GM23338 (cell line): ENCODE measurements at regions not wholly inside any gene's neighbourhood (a gene's known extent, or its start where the extent isn't known, plus 50 kb on each side); places are given as distances from the start of the nearest gene placed in this dataset.

ENCODE experiments used
- ATAC-seq: fragments of 200-7000 bp; cut with Tn5 transposase; 3 replicates; pipeline ENCODE4 v1.9.1; 2020
- DNase-seq: peaks from one replicate; pipeline ENCODE4 v3.0.0-alpha.2; 2015; ENCODE audit warnings: low spot score
- H2AFZ ChIP-seq: fragments of 200-600 bp; sonication (generic); 2 replicates; pipeline ENCODE4 v1.8.0; 2016; ENCODE audit warnings: antibody characterized with exemption, mild to moderate bottlenecking, moderate library complexity
- H3F3A ChIP-seq: fragments of 200-600 bp; sonication (generic); replicated peaks from 2 replicates; pipeline ENCODE4 v1.8.0; 2017; ENCODE audit warnings: antibody characterized with exemption, mixed run types, low read depth
- H3K27ac ChIP-seq: fragments of 200-600 bp; sonication (generic); 2 replicates; pipeline ENCODE4 v1.6.1; 2016; ENCODE audit warnings: low read depth
- H3K27me3 ChIP-seq: fragments of 200-600 bp; sonication (generic); 2 replicates; pipeline ENCODE4 v1.8.0; 2016; ENCODE audit warnings: mild to moderate bottlenecking, mixed run types, moderate library complexity; ENCODE audit not compliant: insufficient read depth
- H3K36me3 ChIP-seq: fragments of 200-600 bp; sonication (generic); 2 replicates; pipeline ENCODE4 v1.8.0; 2016; ENCODE audit warnings: mild to moderate bottlenecking; ENCODE audit not compliant: insufficient read depth
- H3K4me1 ChIP-seq: fragments of 200-600 bp; sonication (generic); 2 replicates; pipeline ENCODE4 v1.8.0; 2016; ENCODE audit warnings: mild to moderate bottlenecking, moderate library complexity; ENCODE audit not compliant: insufficient read depth
- H3K4me2 ChIP-seq: fragments of 200-600 bp; sonication (generic); 2 replicates; pipeline ENCODE4 v1.7.1; 2017; ENCODE audit warnings: mixed run types
- H3K4me3 ChIP-seq: fragments of 200-600 bp; sonication (generic); 2 replicates; pipeline ENCODE4 v1.6.1; 2016; ENCODE audit warnings: mixed run types
- H3K79me2 ChIP-seq: fragments of 200-600 bp; sonication (generic); replicated peaks from 2 replicates; pipeline ENCODE4 v1.8.0; 2017; ENCODE audit warnings: mild to moderate bottlenecking; ENCODE audit not compliant: insufficient read depth
- H3K9me2 ChIP-seq: fragments of 200-600 bp; sonication (generic); 2 replicates; pipeline ENCODE4 v1.8.0; 2017; ENCODE audit not compliant: insufficient read depth
- H4K20me1 ChIP-seq: fragments of 200-600 bp; sonication (generic); replicated peaks from 2 replicates; pipeline ENCODE4 v1.8.0; 2017; ENCODE audit warnings: mild to moderate bottlenecking; ENCODE audit not compliant: insufficient read depth
- H3K27ac Mint-ChIP-seq: 2 replicates; pipeline ENCODE4 v1.8.0; 2020; ENCODE audit warnings: inconsistent platforms, mild to moderate bottlenecking, moderate library complexity, mixed read lengths
- H3K27me3 Mint-ChIP-seq: 3 replicates; pipeline ENCODE4 v1.8.0; 2022; ENCODE audit warnings: low read depth, mild to moderate bottlenecking, moderate library complexity, mixed read lengths, inconsistent platforms; ENCODE audit not compliant: insufficient read depth, poor library complexity
- H3K36me3 Mint-ChIP-seq: 3 replicates; pipeline ENCODE4 v1.8.0; 2021; ENCODE audit warnings: low read depth, mild to moderate bottlenecking, inconsistent platforms, moderate library complexity, mixed read lengths
- H3K4me1 Mint-ChIP-seq: 3 replicates; pipeline ENCODE4 v1.8.0; 2020; ENCODE audit warnings: mild to moderate bottlenecking, inconsistent platforms, mixed read lengths
- H3K4me3 Mint-ChIP-seq: 3 replicates; pipeline ENCODE4 v1.8.0; 2021; ENCODE audit warnings: moderate library complexity, mild to moderate bottlenecking, inconsistent platforms, mixed read lengths
- H3K9me3 Mint-ChIP-seq: 3 replicates; pipeline ENCODE4 v1.8.0; 2020; ENCODE audit warnings: moderate library complexity, mild to moderate bottlenecking, inconsistent platforms, mixed read lengths
- CREB1 ChIP-seq: fragments of 250-450 bp; sonication (Bioruptor Pico); IDR thresholded peaks from 2 replicates; pipeline ENCODE4 v1.5.0; 2020; ENCODE audit warnings: low read depth, mild to moderate bottlenecking, moderate library complexity
- EZH2 ChIP-seq: fragments of 200-600 bp; sonication (generic); IDR thresholded peaks from one replicate; pipeline ENCODE4 v1.8.0; 2017; ENCODE audit warnings: antibody characterized with exemption, mild to moderate bottlenecking, low read depth; ENCODE audit not compliant: unreplicated experiment
- NANOG ChIP-seq: IDR thresholded peaks from 2 replicates; pipeline ENCODE4 v1.6.1; 2016; ENCODE audit warnings: antibody characterized with exemption, borderline replicate concordance
- STAT1 ChIP-seq: IDR thresholded peaks from one replicate; pipeline ENCODE4 v1.6.1; 2016; ENCODE audit warnings: antibody characterized with exemption; ENCODE audit not compliant: unreplicated experiment
- ZNF331 ChIP-seq: fragments of 250-450 bp; sonication (Bioruptor Pico); IDR thresholded peaks from 2 replicates; pipeline ENCODE4 v1.5.0; 2020; ENCODE audit warnings: low read depth, mild to moderate bottlenecking, moderate library complexity
- TF ChIP-seq, protein P1 (sequence below): IDR thresholded peaks from one replicate; pipeline ENCODE4 v1.6.1; 2018; ENCODE audit warnings: antibody characterized with exemption; ENCODE audit not compliant: unreplicated experiment
- TF ChIP-seq, protein P2 (sequence below): IDR thresholded peaks from 2 replicates; pipeline ENCODE4 v1.6.1; 2016; ENCODE audit warnings: antibody characterized with exemption
- TF ChIP-seq, protein P3 (sequence below), 2 experiments: fragments of 200-600 bp in 1 of 2; sonication (generic) in 1 of 2; conservative IDR thresholded peaks; 2 replicates each; pipeline versions ENCODE4 v1.5.1 to v1.6.1; 2016 to 2017; ENCODE audit warnings: antibody characterized with exemption in 2 of 2, low read depth in 2 of 2, mild to moderate bottlenecking in 2 of 2, moderate library complexity in 1 of 2
- TF ChIP-seq, protein P4 (sequence below): fragments of 250-450 bp; sonication (Bioruptor Pico); IDR thresholded peaks from 2 replicates; pipeline ENCODE4 v1.5.0; 2020; ENCODE audit warnings: mild to moderate bottlenecking, moderate library complexity

DNA sequence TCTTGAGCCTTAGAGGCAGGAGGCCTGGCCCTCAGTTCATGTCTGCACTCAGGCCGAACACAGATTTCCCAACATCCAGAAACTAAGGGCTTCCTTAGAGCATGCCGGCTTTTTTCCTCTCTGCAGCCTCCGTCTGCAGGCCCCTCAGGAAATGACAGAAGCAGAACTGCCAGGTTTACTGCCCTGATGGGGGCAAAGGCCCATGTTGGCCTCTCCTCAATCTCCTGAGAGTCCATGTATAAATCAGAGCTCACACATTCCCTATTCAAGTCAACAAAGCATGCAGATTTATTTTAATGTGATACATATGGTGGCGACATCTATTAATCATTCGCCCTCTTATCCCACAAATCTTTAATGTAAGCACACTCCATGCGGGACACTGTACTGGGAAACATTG is 475.6 kb upstream of the HS6ST1 start (continued):
- TF ChIP-seq, protein P1, sequence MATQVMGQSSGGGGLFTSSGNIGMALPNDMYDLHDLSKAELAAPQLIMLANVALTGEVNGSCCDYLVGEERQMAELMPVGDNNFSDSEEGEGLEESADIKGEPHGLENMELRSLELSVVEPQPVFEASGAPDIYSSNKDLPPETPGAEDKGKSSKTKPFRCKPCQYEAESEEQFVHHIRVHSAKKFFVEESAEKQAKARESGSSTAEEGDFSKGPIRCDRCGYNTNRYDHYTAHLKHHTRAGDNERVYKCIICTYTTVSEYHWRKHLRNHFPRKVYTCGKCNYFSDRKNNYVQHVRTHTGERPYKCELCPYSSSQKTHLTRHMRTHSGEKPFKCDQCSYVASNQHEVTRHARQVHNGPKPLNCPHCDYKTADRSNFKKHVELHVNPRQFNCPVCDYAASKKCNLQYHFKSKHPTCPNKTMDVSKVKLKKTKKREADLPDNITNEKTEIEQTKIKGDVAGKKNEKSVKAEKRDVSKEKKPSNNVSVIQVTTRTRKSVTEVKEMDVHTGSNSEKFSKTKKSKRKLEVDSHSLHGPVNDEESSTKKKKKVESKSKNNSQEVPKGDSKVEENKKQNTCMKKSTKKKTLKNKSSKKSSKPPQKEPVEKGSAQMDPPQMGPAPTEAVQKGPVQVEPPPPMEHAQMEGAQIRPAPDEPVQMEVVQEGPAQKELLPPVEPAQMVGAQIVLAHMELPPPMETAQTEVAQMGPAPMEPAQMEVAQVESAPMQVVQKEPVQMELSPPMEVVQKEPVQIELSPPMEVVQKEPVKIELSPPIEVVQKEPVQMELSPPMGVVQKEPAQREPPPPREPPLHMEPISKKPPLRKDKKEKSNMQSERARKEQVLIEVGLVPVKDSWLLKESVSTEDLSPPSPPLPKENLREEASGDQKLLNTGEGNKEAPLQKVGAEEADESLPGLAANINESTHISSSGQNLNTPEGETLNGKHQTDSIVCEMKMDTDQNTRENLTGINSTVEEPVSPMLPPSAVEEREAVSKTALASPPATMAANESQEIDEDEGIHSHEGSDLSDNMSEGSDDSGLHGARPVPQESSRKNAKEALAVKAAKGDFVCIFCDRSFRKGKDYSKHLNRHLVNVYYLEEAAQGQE, result no peak
- TF ChIP-seq, protein P2, sequence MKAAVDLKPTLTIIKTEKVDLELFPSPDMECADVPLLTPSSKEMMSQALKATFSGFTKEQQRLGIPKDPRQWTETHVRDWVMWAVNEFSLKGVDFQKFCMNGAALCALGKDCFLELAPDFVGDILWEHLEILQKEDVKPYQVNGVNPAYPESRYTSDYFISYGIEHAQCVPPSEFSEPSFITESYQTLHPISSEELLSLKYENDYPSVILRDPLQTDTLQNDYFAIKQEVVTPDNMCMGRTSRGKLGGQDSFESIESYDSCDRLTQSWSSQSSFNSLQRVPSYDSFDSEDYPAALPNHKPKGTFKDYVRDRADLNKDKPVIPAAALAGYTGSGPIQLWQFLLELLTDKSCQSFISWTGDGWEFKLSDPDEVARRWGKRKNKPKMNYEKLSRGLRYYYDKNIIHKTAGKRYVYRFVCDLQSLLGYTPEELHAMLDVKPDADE, result no peak
- no peak for TF ChIP-seq ZNF331 (CRISPR knock-in tag)

DNA sequence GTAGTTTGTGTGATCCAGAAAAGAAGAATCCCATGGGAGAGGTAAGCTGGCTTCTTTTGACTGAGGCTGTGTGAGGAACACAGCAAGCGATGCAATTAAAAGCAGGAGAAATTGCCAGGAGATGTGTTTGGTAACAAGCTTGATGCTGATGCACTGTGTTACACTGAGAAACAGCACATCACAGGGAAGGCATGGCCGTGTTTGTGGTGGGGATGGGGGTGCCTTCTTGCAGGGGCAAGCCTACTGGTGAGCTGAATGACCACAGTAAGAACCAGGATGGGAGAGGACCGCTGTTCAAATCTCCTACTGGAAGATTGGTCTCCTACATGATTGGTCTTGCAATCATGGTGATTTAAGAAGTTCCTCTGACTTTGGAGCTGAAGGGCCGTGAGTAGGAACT is 477.7 kb upstream of the HS6ST1 start:
- no peaks in the 10 kb centered on the region for H3K36me3 Mint-ChIP-seq
- TF ChIP-seq STAT1, result no peak
- TF ChIP-seq NANOG, result no peak
- no peak for TF ChIP-seq CREB1 (CRISPR knock-in tag)
- TF ChIP-seq, protein P3, sequence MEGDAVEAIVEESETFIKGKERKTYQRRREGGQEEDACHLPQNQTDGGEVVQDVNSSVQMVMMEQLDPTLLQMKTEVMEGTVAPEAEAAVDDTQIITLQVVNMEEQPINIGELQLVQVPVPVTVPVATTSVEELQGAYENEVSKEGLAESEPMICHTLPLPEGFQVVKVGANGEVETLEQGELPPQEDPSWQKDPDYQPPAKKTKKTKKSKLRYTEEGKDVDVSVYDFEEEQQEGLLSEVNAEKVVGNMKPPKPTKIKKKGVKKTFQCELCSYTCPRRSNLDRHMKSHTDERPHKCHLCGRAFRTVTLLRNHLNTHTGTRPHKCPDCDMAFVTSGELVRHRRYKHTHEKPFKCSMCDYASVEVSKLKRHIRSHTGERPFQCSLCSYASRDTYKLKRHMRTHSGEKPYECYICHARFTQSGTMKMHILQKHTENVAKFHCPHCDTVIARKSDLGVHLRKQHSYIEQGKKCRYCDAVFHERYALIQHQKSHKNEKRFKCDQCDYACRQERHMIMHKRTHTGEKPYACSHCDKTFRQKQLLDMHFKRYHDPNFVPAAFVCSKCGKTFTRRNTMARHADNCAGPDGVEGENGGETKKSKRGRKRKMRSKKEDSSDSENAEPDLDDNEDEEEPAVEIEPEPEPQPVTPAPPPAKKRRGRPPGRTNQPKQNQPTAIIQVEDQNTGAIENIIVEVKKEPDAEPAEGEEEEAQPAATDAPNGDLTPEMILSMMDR (conservative IDR thresholded peaks at IDR 0.05; ENCODE audit: low read depth in 2 of 2), result no peak
- no peak for TF ChIP-seq EZH2
- TF ChIP-seq, protein P4, sequence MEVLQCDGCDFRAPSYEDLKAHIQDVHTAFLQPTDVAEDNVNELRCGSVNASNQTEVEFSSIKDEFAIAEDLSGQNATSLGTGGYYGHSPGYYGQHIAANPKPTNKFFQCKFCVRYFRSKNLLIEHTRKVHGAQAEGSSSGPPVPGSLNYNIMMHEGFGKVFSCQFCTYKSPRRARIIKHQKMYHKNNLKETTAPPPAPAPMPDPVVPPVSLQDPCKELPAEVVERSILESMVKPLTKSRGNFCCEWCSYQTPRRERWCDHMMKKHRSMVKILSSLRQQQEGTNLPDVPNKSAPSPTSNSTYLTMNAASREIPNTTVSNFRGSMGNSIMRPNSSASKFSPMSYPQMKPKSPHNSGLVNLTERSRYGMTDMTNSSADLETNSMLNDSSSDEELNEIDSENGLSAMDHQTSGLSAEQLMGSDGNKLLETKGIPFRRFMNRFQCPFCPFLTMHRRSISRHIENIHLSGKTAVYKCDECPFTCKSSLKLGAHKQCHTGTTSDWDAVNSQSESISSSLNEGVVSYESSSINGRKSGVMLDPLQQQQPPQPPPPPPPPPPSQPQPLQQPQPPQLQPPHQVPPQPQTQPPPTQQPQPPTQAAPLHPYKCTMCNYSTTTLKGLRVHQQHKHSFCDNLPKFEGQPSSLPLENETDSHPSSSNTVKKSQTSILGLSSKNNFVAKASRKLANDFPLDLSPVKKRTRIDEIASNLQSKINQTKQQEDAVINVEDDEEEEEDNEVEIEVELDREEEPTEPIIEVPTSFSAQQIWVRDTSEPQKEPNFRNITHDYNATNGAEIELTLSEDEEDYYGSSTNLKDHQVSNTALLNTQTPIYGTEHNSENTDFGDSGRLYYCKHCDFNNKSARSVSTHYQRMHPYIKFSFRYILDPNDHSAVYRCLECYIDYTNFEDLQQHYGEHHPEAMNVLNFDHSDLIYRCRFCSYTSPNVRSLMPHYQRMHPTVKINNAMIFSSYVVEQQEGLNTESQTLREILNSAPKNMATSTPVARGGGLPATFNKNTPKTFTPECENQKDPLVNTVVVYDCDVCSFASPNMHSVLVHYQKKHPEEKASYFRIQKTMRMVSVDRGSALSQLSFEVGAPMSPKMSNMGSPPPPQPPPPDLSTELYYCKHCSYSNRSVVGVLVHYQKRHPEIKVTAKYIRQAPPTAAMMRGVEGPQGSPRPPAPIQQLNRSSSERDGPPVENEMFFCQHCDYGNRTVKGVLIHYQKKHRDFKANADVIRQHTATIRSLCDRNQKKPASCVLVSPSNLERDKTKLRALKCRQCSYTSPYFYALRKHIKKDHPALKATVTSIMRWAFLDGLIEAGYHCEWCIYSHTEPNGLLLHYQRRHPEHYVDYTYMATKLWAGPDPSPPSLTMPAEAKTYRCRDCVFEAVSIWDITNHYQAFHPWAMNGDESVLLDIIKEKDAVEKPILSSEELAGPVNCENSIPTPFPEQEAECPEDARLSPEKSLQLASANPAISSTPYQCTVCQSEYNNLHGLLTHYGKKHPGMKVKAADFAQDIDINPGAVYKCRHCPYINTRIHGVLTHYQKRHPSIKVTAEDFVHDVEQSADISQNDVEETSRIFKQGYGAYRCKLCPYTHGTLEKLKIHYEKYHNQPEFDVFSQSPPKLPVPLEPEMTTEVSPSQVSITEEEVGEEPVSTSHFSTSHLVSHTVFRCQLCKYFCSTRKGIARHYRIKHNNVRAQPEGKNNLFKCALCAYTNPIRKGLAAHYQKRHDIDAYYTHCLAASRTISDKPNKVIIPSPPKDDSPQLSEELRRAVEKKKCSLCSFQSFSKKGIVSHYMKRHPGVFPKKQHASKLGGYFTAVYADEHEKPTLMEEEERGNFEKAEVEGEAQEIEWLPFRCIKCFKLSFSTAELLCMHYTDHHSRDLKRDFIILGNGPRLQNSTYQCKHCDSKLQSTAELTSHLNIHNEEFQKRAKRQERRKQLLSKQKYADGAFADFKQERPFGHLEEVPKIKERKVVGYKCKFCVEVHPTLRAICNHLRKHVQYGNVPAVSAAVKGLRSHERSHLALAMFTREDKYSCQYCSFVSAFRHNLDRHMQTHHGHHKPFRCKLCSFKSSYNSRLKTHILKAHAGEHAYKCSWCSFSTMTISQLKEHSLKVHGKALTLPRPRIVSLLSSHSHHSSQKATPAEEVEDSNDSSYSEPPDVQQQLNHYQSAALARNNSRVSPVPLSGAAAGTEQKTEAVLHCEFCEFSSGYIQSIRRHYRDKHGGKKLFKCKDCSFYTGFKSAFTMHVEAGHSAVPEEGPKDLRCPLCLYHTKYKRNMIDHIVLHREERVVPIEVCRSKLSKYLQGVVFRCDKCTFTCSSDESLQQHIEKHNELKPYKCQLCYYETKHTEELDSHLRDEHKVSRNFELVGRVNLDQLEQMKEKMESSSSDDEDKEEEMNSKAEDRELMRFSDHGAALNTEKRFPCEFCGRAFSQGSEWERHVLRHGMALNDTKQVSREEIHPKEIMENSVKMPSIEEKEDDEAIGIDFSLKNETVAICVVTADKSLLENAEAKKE (CRISPR knock-in tag), result no peak

More for the DNA sequence above, 477.7 kb upstream of the HS6ST1 start:
- DNase-seq (no peak), ATAC-seq (no peak)
- Histone ChIP-seq H3K79me2 (no peaks in the 10 kb centered on the region), H3K27me3 (no peaks in the 10 kb centered on the region), H3K9me2 (no peaks in the 10 kb centered on the region), H3F3A (no peaks in the 10 kb centered on the region), H3K4me3 (no peak overlapping the region), H3K36me3 (no peaks in the 10 kb centered on the region), H4K20me1 (no peaks in the 10 kb centered on the region), H2AFZ (no peak overlapping the region; the same call in 1 of the 2 replicates), H3K4me2 (no peak overlapping the region), H3K4me1 (no peaks in the 10 kb centered on the region), H3K27ac (no peak overlapping the region)
- Mint-ChIP-seq H3K4me3 (no peak overlapping the region), H3K9me3 (no peaks in the 10 kb centered on the region), H3K27me3 (peaks cover 5% of the 10 kb centered on the region), H3K4me1 (peaks cover 2% of the 10 kb centered on the region; the same call in 2 of the 3 replicates), H3K27ac (no peak overlapping the region)
